H1 (cell line): ENCODE measurements at regions not wholly inside any gene's neighbourhood (a gene's known extent, or its start where the extent isn't known, plus 50 kb on each side); places are given as distances from the start of the nearest gene placed in this dataset.

Experiments used
- ASH2L ChIP-seq: fragments of 200-600, 300-600 bp; sonication (generic); IDR thresholded peaks from one replicate; pipeline ENCODE4 v1.7.1; 2017; ENCODE audit warnings: low read length
- ATF2 ChIP-seq: IDR thresholded peaks from 2 replicates; pipeline ENCODE4 v1.6.1; 2012; ENCODE audit warnings: low read length, inconsistent platforms
- CTCF ChIP-seq, 3 experiments: IDR thresholded peaks; 1 replicate in 2 of 3; 2 replicates in 1 of 3; pipeline versions ENCODE4 v1.5.1 to v1.6.1; 2011; ENCODE audit warnings: low read length in 3 of 3, mild to moderate bottlenecking in 3 of 3, inconsistent platforms in 2 of 3, low read depth in 1 of 3, moderate library complexity in 1 of 3; ENCODE audit not compliant: insufficient read depth in 1 of 3; ENCODE audit errors: control extremely low read depth in 1 of 3
- EZH2 ChIP-seq: fragments of 200-600 bp; sonication (generic); IDR thresholded peaks from 2 replicates; pipeline ENCODE4 v1.7.1; 2012; ENCODE audit warnings: low read depth, mild to moderate bottlenecking, moderate library complexity, low read length, inconsistent platforms; ENCODE audit not compliant: severe bottlenecking
- MAX ChIP-seq: IDR thresholded peaks from 2 replicates; pipeline ENCODE4 v1.6.1; 2012; ENCODE audit warnings: inconsistent platforms
- POLR2A ChIP-seq, 2 experiments: IDR thresholded peaks; 1 replicate in 1 of 2; 2 replicates in 1 of 2; pipeline ENCODE4 v1.6.1; 2011; ENCODE audit warnings: low read depth in 2 of 2, low read length in 2 of 2, mild to moderate bottlenecking in 2 of 2; ENCODE audit errors: control extremely low read depth in 1 of 2
- POLR2AphosphoS5 ChIP-seq: IDR thresholded peaks from 2 replicates; pipeline ENCODE4 v1.6.1; 2011; ENCODE audit warnings: low read depth, low read length
- RBBP5 ChIP-seq: IDR thresholded peaks from 2 replicates; pipeline ENCODE4 v1.7.1; 2012; ENCODE audit warnings: low read depth, mild to moderate bottlenecking, inconsistent platforms, low read length, moderate library complexity, borderline replicate concordance
- ZNF274 ChIP-seq: IDR thresholded peaks from 2 replicates; pipeline ENCODE4 v1.7.0; 2012; ENCODE audit warnings: low read length, borderline replicate concordance; ENCODE audit errors: extremely low read depth

- no peak for TF ChIP-seq MAX
- TF ChIP-seq ZNF274 = no peak
- TF ChIP-seq CTCF (IDR thresholded peaks at IDR 0.05; ENCODE audit: control extremely low read depth in 1 of 3, insufficient read depth in 1 of 3, low read depth in 1 of 3, low read length in 3 of 3) = no peak
- no peak for TF ChIP-seq EZH2
- TF ChIP-seq POLR2A (IDR thresholded peaks at IDR 0.05; ENCODE audit: control extremely low read depth in 1 of 2, low read depth in 2 of 2, low read length in 2 of 2) = no peak
- TF ChIP-seq RBBP5 = no peak
- TF ChIP-seq ATF2 = no peak
- TF ChIP-seq POLR2AphosphoS5 = no peak
- no peak for TF ChIP-seq ASH2L
Observed at GRCh38 chr10:128741680-128742079, 615.5 kb upstream of the MKI67 start.
